GM19438 (cell line): ENCODE measurements at regions not wholly inside any gene's neighbourhood (a gene's known extent, or its start where the extent isn't known, plus 50 kb on each side); places are given as distances from the start of the nearest gene placed in this dataset.

ENCODE experiments used
- ATAC-seq: cut with Tn5 transposase; IDR thresholded peaks from one replicate; pipeline ENCODE4 v1.9.1; 2021; ENCODE audit warnings: low read depth; ENCODE audit not compliant: unreplicated experiment

- no peak for ATAC-seq
Observed at GRCh38 chr5:164002214-164002613, 496.8 kb downstream of the MAT2B start.

DNA sequence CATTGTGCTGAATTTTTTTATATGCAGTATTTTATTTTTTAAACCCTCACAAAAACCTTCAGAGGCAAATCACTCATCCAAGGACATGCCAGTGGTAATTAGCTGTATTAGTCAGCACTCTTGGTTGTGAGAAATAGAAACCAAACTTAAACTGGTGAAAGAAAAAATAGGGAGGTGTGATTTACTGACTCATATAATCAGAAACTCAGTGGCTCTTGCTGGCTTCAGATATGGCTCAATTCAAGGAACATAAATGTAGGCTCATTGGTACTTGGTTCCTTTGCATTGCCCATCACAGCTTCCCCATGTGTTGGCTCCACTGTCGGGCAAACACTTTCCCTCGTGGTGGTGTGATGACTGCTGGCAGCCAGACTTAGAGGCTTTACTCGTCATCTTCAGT lies 497.2 kb downstream of the MAT2B start:
- no peak for ATAC-seq

DNA sequence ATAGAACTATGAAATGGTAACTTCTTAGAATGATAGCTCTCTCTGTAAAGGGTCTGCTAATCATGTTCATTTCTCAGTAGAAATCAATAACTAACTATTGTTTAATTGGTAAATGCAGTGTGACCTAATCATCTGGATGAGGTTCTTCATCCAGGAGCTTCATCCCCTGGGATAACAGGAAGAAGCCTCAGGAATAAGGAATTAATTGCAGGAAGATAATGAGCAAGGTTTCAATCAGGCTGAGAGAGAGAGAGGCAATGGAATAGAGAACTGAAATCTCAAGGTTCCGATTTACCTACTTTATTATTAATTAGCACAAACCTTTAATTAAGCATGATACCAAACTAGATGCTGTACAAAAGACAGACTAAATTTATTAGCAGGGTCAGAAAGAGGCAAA lies 499.7 kb downstream of the MAT2B start:
- ATAC-seq: no peak

DNA sequence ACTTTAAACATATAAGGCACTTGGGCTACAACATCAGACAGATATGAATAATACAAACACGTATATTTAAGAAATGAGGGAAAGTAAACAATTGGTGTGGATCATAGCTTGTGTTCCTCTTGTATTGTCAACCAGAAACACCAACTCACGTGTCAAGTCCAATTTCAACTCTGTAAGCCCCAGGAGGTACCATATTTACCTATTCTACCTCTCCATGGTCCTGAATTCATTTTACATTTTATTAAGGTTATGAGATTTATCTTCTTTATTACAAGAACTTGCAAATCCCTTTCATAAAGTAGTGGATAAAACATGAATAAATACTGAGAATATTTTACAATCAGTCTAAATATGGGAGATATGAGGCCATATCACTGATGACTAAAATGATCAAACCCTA lies 501.6 kb downstream of the MAT2B start:
- no peak for ATAC-seq

- ATAC-seq: no peak
Observed at GRCh38 chr5:164009621-164010020, 504.2 kb downstream of the MAT2B start.

GRCh38 chr5:164010900-164011299 lies 505.5 kb downstream of the MAT2B start:
- ATAC-seq: no peak

GRCh38 chr5:164012371-164012770 lies 507.0 kb downstream of the MAT2B start:
- no peak for ATAC-seq

DNA sequence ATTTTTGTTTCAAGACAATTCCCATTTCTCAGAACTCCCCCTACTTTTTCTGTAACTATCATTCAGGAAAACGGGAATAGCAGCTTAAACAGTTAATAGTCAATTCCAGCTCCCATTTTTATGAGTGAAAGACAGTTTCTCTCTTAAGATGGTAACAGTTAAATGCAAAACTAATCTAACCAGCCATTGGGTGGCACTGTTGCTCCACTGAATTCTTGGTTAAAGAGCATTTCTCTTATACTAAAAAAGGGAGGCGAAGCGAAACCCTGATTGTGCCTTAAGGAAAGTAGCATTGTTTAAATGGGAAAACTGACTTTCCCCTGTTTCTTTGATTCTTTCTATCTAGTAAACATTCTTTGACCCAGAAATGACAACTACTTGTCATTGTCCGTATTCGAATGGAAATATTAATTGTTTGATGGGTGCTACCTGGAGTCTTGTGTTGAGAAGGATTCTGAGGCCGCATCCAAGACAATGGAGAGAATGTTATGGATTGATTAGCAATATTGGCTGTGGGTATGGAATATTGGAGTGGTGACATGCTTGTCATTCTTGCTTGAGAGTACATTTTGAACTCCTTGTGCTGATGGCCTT lies 507.8 kb downstream of the MAT2B start:
- ATAC-seq: no peak

- no peak for ATAC-seq
Observed at GRCh38 chr5:164020116-164020515, 514.7 kb downstream of the MAT2B start.

DNA sequence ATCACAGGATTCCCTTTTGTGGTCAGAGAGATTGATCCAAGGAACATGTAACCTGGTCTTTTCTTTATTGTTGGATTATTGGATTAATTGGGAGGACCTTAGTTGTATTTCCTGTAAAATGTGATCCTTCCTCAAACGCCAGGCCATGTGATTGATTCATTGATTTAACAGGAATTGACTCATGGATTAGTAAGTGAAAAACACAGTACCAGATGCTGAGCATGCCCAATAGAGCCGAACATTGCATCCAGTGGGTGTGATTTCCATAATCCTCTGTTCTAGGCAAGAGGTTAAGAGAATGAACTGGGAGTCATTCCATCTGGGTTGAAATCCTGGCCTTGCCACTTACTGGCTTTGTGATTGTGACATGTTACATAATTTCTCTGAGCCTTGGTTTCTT lies 522.3 kb downstream of the MAT2B start:
- ATAC-seq: no peak

DNA sequence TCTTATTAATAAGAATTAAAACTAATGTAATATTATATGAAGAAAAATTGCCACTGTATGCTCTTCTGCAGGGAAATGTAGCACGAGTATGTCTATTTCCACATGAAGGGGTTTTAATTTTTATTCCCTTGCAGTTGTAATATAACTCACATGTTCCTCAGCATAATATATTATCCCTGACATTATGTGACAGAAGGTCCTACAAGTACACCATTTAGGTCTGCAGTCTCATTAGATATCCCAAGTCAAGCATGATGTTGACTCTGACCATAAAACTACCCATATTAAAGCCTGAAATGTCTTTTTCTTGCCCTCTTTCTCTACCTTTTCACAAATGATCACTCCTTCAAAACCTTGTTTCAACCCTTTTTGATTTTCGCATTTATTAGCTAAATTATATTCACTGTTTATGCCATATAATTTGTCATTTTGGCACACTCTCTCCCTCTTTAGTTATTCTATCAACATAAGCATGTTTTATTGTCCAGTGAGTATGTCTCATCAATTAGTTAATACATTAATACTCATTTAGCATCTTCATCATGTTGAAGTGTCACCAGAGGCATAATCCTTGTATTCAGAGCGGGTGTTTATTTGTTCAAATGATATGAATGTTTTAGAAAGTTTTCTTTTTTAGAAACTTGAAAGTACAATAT lies 532.8 kb downstream of the MAT2B start:
- ATAC-seq: no peak

DNA sequence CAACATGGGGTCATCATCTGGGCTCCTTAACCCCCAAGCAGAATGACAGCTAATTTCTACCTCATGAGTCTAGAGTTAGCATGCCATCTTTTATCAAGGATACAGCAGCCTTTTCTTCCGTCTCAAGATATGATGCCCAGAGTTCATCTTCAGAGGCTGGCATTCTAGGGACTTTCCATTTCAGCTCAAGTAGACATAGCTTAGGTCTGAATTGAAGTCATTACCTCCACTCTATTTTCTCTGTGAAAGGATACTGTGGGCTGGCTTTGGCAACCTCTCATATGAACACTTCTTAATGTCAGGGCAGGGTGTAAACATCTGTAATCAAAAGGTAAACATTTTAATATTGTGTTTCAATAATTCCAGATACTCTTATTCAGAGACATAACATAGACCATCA lies 535.7 kb downstream of the MAT2B start:
- no peak for ATAC-seq

DNA sequence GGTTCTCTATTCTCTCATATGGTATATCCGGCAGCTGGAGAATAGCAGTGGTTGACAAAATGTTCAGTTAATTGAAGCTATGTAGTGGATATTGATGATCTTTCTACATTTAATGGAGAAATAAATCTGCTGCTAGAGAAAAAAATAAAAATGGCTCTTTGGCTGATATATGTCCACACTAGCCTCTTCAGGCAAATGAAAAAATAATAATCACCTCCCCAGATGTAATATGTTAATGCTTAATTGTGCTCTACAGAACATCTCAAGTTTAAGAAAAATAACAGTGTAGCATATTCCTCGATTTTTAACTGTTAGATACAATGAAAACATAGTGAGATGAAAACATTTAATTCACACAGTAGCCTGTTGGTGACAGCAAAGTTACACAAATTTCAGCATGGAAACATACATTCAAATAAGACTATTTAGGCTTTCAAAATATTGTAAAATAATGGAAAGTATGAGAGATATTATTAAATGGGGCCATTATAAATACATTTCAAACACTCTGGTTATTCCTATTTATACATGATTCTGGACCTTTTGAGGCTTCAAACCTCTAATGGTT lies 543.0 kb downstream of the MAT2B start:
- no peak for ATAC-seq

DNA sequence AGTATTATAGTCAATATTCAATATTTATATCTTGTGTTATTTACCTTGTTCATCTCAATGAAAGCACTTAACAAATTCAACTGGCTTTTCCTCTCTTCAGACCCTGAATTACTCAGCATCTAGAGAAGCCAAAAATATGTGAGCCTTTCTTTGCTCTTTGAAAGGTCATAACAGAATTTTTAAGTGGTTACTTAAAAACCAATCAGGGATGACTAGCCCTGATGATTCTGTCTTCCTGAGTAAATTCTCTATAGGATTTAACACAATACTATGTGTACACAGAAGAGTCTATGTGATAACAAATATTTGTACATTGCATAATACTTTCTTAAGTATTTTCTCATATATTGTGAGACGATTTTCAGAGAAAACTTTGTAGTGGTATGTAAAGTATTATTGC lies 546.3 kb downstream of the MAT2B start:
- ATAC-seq: no peak

DNA sequence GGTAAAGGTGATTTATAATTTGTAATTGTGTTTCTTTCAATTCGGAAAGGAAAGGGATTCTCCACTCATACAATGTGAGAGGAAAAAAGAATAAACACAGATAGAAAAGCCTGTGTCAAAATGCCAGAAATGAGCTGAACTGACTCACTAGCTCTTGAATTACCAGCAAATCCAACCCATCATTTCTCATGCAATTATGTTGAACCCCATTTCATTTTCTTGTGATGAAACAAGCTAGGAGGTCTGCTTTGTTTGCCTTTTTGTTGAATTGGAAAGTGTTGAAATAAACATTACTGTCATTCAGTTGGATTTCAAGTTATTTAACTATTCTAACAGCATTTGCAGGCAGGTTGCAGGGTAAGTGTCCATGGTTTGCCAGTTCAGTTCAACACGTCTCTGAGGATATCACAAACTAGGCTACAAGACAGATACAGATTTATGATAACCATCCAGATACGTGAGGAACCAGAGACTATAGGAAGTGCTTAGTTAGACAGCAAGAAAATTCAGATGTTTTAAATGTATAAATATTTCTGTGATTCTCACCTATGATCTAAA lies 547.2 kb downstream of the MAT2B start:
- ATAC-seq: no peak

DNA sequence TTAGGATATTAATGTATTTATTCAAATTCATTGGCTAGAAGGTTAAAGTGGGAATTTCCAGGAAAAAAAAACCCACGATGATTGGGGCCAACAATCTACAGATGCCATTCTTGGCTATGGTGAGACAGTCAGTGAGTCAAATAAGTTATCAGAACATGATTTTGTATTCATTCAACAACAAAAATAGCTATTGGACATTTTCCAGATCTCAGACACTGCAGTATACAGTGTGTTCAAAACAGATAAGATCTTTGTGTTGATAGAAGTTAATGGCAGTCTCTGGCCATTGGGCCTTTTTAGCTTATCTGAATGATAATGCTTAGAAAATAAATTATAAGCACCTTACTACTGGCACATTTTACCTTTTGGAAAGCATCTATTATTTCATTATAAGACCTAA lies 547.7 kb downstream of the MAT2B start:
- ATAC-seq: no peak

GRCh38 chr5:164054461-164054860 lies 549.0 kb downstream of the MAT2B start:
- ATAC-seq: no peak

DNA sequence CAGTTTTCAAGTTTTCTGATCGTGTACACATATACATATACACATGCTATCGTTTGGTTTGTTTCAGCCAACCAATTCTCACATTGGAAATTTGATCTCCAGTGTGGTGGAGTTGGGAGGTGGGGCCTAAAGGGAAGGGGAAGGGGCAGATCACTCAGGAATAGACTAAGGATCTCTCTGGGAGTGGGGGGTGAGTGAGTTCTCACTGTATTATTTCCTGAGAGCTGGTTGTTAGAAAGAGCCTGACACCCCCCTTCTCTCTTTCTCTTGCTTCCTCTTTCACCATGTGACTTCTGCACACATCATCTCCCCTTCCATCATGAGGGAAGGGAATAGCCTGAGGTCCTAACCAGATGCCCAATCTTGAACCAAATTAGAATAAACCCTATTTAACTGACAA lies 551.7 kb downstream of the MAT2B start:
- no peak for ATAC-seq

DNA sequence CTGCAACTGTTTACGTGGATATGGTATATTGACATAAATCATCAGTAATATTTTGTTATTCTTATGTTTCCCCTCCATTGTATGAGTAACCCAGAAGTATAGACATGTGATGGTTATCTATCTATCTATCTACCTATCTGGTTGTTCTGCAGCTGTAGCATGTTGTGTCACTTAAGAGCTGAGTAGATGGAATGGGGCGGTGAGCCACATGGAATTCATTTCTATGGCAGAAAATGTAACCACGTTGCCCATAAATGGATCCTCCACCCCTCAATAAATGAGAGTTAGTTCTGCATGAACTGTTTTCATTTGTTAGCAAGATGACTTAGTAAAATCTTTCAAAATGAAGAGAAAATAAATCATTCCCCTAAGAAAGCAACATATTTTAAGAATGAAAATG lies 553.2 kb downstream of the MAT2B start:
- ATAC-seq: no peak

- no peak for ATAC-seq
Observed at GRCh38 chr5:164059471-164059870, 554.1 kb downstream of the MAT2B start.

- ATAC-seq: no peak
Observed at GRCh38 chr5:164060786-164061355, 555.5 kb downstream of the MAT2B start.

- ATAC-seq: no peak
Observed at GRCh38 chr5:164062304-164062703, 556.9 kb downstream of the MAT2B start.
